IMR-90 (cell line): ENCODE measurements at regions not wholly inside any gene's neighbourhood (a gene's known extent, or its start where the extent isn't known, plus 50 kb on each side); places are given as distances from the start of the nearest gene placed in this dataset.
A peak's percentile ranks its signal among the peaks of the same experiment; 100 is the strongest.

Experiments
- ATAC-seq: fragments of 200-7000 bp; cut with Tn5 transposase; 2 replicates; pipeline ENCODE4 v1.9.1; 2020; ENCODE audit warnings: low read depth, mild to moderate bottlenecking, moderate library complexity
- BruUV-seq: library from RNA; stranded (reverse); fragments of 400-500 nt; replicated peaks from 2 replicates; lab custom pipeline; 2021; lab: Mats Ljungman, UMichigan
- CTCF ChIA-PET: fragments of 300-600 bp; formaldehyde crosslinking; extraction: SDS; loops from one replicate; lab custom pipeline; 2021; ENCODE audit warnings: antibody characterized with exemption; lab: Yijun Ruan, JAX
- POLR2A ChIA-PET: fragments of 300-600 bp; sonication (Branson Sonifier 250); formaldehyde crosslinking; loops from one replicate; lab custom pipeline; 2022; ENCODE audit warnings: antibody characterized with exemption; ENCODE audit not compliant: unreplicated experiment; lab: Charles Lee
- DNase-seq: peaks from one replicate; pipeline ENCODE4 v3.0.0; 2013
- H2AFZ ChIP-seq: replicated peaks from 2 replicates; pipeline ENCODE3; 2013; ENCODE audit warnings: low read length, mild to moderate bottlenecking; ENCODE audit not compliant: poor library complexity
- H2AK5ac ChIP-seq: 2 replicates; pipeline ENCODE4 v1.6.1; 2013; ENCODE audit warnings: low read depth, low read length, inconsistent platforms
- H2AK9ac ChIP-seq: replicated peaks from 2 replicates; pipeline ENCODE3; 2013; ENCODE audit warnings: mild to moderate bottlenecking, low read depth, low read length, moderate library complexity; ENCODE audit not compliant: poor library complexity
- H2BK120ac ChIP-seq: 2 replicates; pipeline ENCODE4 v1.6.1; 2013; ENCODE audit warnings: low read depth, low read length, inconsistent platforms
- H2BK15ac ChIP-seq: 3 replicates; pipeline ENCODE4 v1.6.1; 2013; ENCODE audit warnings: low read depth, low read length, inconsistent platforms
- H2BK20ac ChIP-seq: 2 replicates; pipeline ENCODE4 v1.6.1; 2013; ENCODE audit warnings: low read depth, mild to moderate bottlenecking, inconsistent platforms, low read length, moderate library complexity
- H2BK5ac ChIP-seq: 2 replicates; pipeline ENCODE4 v1.6.1; 2013; ENCODE audit warnings: mild to moderate bottlenecking, low read depth, low read length, inconsistent platforms; ENCODE audit not compliant: poor library complexity, severe bottlenecking
- H3K14ac ChIP-seq: replicated peaks from 2 replicates; pipeline ENCODE4 v1.6.1; 2013; ENCODE audit warnings: low read depth, low read length, inconsistent platforms
- H3K18ac ChIP-seq: 2 replicates; pipeline ENCODE4 v1.6.1; 2013; ENCODE audit warnings: low read depth, low read length, control low read depth
- H3K23ac ChIP-seq: 2 replicates; pipeline ENCODE4 v1.6.1; 2013; ENCODE audit warnings: low read depth, low read length, inconsistent platforms
- H3K27ac ChIP-seq: 2 replicates; pipeline ENCODE4 v1.5.1; 2013; ENCODE audit warnings: mild to moderate bottlenecking, control low read depth, low read length; ENCODE audit not compliant: insufficient read depth
- H3K27me3 ChIP-seq: 2 replicates; pipeline ENCODE4 v1.6.1; 2013; ENCODE audit warnings: low read length; ENCODE audit not compliant: control insufficient read depth, insufficient read depth
- H3K36me3 ChIP-seq: 2 replicates; pipeline ENCODE4 v1.6.1; 2013; ENCODE audit warnings: low read length, mixed read lengths; ENCODE audit not compliant: control insufficient read depth, insufficient read depth
- H3K4ac ChIP-seq: 2 replicates; pipeline ENCODE4 v1.6.1; 2013; ENCODE audit warnings: low read depth, low read length, inconsistent platforms
- H3K4me1 ChIP-seq: 2 replicates; pipeline ENCODE4 v1.6.1; 2013; ENCODE audit warnings: low read length, mixed read lengths; ENCODE audit not compliant: control insufficient read depth, insufficient read depth
- H3K4me2 ChIP-seq: 2 replicates; pipeline ENCODE4 v1.6.1; 2013; ENCODE audit warnings: low read depth, mild to moderate bottlenecking, control low read depth, low read length, moderate library complexity
- H3K4me3 ChIP-seq: 2 replicates; pipeline ENCODE4 v1.5.1; 2013; ENCODE audit warnings: low read depth, mild to moderate bottlenecking, control low read depth, low read length, moderate library complexity; ENCODE audit not compliant: insufficient read depth
- H3K56ac ChIP-seq: 2 replicates; pipeline ENCODE4 v1.6.1; 2013; ENCODE audit warnings: low read length, inconsistent platforms; ENCODE audit not compliant: insufficient read depth; ENCODE audit errors: extremely low read depth
- H3K79me1 ChIP-seq, 2 experiments: 2 replicates each; pipeline ENCODE4 v1.6.1; 2013; ENCODE audit warnings: low read length in 2 of 2, inconsistent platforms in 1 of 2, low read depth in 1 of 2
- H3K9ac ChIP-seq: 2 replicates; pipeline ENCODE4 v1.6.1; 2013; ENCODE audit warnings: low read depth, low read length, control low read depth
- H3K9me1 ChIP-seq: 2 replicates; pipeline ENCODE4 v1.6.1; 2013; ENCODE audit warnings: low read length, inconsistent platforms; ENCODE audit not compliant: insufficient read depth
- H3K9me3 ChIP-seq: 2 replicates; pipeline ENCODE4 v1.6.1; 2013; ENCODE audit warnings: low read length; ENCODE audit not compliant: control insufficient read depth, insufficient read depth
- H4K20me1 ChIP-seq: 2 replicates; pipeline ENCODE4 v1.6.1; 2013; ENCODE audit warnings: low read length, inconsistent platforms; ENCODE audit not compliant: insufficient read depth
- H4K5ac ChIP-seq: 2 replicates; pipeline ENCODE4 v1.6.1; 2013; ENCODE audit warnings: mild to moderate bottlenecking, low read depth, low read length, control low read depth
- H4K8ac ChIP-seq, 2 experiments: 2 replicates each; pipeline ENCODE4 v1.6.1; 2013; ENCODE audit warnings: low read depth in 2 of 2, low read length in 2 of 2, control low read depth in 1 of 2, inconsistent platforms in 1 of 2
- H4K91ac ChIP-seq: 2 replicates; pipeline ENCODE4 v1.6.1; 2013; ENCODE audit warnings: low read depth, low read length, inconsistent platforms; ENCODE audit not compliant: insufficient read depth
- BHLHE40 ChIP-seq: fragments of 150-350 bp; IDR thresholded peaks from 2 replicates; pipeline ENCODE4 v1.6.1; 2016; ENCODE audit warnings: mild to moderate bottlenecking, low read depth, low read length
- CEBPB ChIP-seq: IDR thresholded peaks from 2 replicates; pipeline ENCODE4 v1.6.1; 2012; ENCODE audit warnings: low read depth, low read length, improper control_type of control experiment
- CHD1 ChIP-seq: IDR thresholded peaks from 2 replicates; pipeline ENCODE4 v1.6.1; 2012; ENCODE audit warnings: low read depth, low read length, improper control_type of control experiment
- FOS ChIP-seq: fragments of 150-350 bp; IDR thresholded peaks from 2 replicates; pipeline ENCODE4 v1.6.1; 2016; ENCODE audit warnings: low read depth, low read length
- MAFK ChIP-seq: IDR thresholded peaks from 2 replicates; pipeline ENCODE4 v1.6.1; 2012; ENCODE audit warnings: low read depth, low read length, improper control_type of control experiment
- MXI1 ChIP-seq: IDR thresholded peaks from 2 replicates; pipeline ENCODE4 v1.6.1; 2012; ENCODE audit warnings: low read depth, mild to moderate bottlenecking, low read length, moderate library complexity, borderline replicate concordance
- POLR2A ChIP-seq: IDR thresholded peaks from 2 replicates; pipeline ENCODE4 v1.6.1; 2012; ENCODE audit warnings: mild to moderate bottlenecking, low read depth, low read length
- RAD21 ChIP-seq: IDR thresholded peaks from 2 replicates; pipeline ENCODE4 v1.6.1; 2012; ENCODE audit warnings: low read length, improper control_type of control experiment
- RCOR1 ChIP-seq: IDR thresholded peaks from 2 replicates; pipeline ENCODE4 v1.6.1; 2012; ENCODE audit warnings: mild to moderate bottlenecking, low read length, improper control_type of control experiment; ENCODE audit not compliant: insufficient replicate concordance
- SMC3 ChIP-seq: fragments of 150-350 bp; IDR thresholded peaks from 2 replicates; pipeline ENCODE4 v1.6.1; 2016; ENCODE audit warnings: low read depth, mild to moderate bottlenecking, antibody characterized with exemption, low read length, moderate library complexity
- WGBS, 2 experiments: methylation state at CpG; one replicate each; pipeline versions ENCODE4 v1.1.5 to v1.1.7; 2013; ENCODE audit warnings: missing lambda C conversion rate in 2 of 2; ENCODE audit not compliant: insufficient read length in 1 of 2; ENCODE audit errors: extremely low coverage in 2 of 2; 5-methylcytosine and 5-hydroxymethylcytosine counted together
- dilution Hi-C: fragments of 300-500 bp; cut with HindIII; formaldehyde crosslinking; loops from one replicate; pipeline ENCODE4 v1.14.3; 2018; ENCODE audit warnings: low sequenced_read_pairs; ENCODE audit not compliant: unreplicated experiment
- in situ Hi-C: fragments of 300-500 bp; cut with MboI; formaldehyde crosslinking; loops from 3 replicates; pipeline ENCODE4 v1.14.3; 2019; ENCODE audit warnings: low sequenced_read_pairs, inconsistent platforms, mixed read lengths
- intact Hi-C: fragments of 100-400 bp; cut with micrococcal nuclease; formaldehyde crosslinking; loops from 2 replicates; pipeline ENCODE4 v1.10.0; 2022
- TF ChIP-seq, protein P1 (sequence below): conservative IDR thresholded peaks from 2 replicates; pipeline ENCODE4 v1.5.1; 2012; ENCODE audit warnings: mild to moderate bottlenecking, low read depth, low read length, improper control_type of control experiment
- TF ChIP-seq, protein P2 (sequence below): fragments of 150-350 bp; IDR thresholded peaks from 2 replicates; pipeline ENCODE4 v1.6.1; 2016; ENCODE audit warnings: low read depth, mild to moderate bottlenecking, low read length, moderate library complexity, borderline replicate concordance
- TF ChIP-seq, protein P3 (sequence below): fragments of 150-350 bp; IDR thresholded peaks from 2 replicates; pipeline ENCODE4 v1.6.1; 2017; ENCODE audit warnings: mild to moderate bottlenecking, antibody characterized with exemption, low read length, low read depth

DNA sequence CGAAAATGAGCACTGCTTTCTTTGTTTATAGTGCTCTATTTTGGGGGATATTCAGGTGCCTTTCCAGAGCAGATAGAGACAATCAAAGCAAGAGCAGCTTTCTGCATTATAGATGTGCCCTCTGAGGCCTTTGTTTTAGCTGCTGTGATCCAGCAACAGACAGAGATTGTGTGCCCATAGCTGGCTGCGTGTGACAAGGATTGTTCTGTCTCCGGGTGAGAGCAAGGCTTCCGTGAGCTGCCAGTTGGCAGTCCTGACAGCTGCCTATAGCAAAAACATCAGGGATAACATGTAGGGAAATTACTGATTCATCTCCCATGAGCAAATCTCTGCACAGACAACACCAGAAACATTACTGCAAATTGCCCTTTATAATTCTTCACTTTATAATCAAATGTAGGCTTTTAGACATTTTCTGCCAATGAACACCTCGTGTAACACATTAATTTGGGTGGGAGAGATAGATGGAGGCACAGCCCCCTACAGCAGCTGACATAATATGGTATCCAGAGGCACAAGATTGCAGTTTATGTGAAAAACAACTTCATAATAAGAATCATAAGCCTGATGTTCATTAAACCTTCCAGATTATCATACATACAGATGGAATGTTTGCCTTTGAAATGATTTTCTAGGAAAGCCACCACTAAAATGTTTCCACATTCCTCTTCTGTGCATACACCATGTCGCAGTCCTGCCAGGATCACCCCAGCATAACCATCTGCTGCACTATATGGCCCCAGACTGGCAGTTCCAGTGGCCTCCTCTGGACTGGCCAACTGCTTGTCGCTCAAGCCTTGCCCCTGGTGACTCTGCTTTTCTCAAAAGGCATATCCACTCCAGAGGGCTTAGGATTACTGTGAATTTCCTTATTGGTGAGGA, 131.2 kb downstream of the TRIB2 start:
- no peak overlapping the region for H3K56ac ChIP-seq
- no peak overlapping the region for H3K4me2 ChIP-seq
- H3K4me3 ChIP-seq: no peak overlapping the region
- peaks cover 3% of the 10 kb centered on the region; the same call in 1 of the 2 replicates for H3K4me1 ChIP-seq
- no peak overlapping the region for H3K23ac ChIP-seq
- ATAC-seq (peak; percentile 51), DNase-seq (no peak)
- no TSS peak for BruUV-seq
- no peak overlapping the region for H3K4ac ChIP-seq
- no peak overlapping the region for H4K91ac ChIP-seq
- in situ Hi-C loops: no loop called here
- H2BK20ac ChIP-seq: no peak overlapping the region
- no peak overlapping the region for H2AFZ ChIP-seq
- H3K18ac ChIP-seq: no peak overlapping the region
- no CpG with 5 or more reads among the region's 7 CpGs for WGBS, 2 experiments
- ChIA-PET POLR2A (no interaction called here), CTCF (no interaction called here)
- no peaks in the 10 kb centered on the region for H3K27me3 ChIP-seq
- no peak overlapping the region for H4K5ac ChIP-seq
- no peak overlapping the region for H2AK9ac ChIP-seq
- no peak overlapping the region; the same call in 2 of the 3 replicates for H2BK15ac ChIP-seq
- no peak overlapping the region for H3K9ac ChIP-seq
- no peak overlapping the region for H2AK5ac ChIP-seq
- no peak overlapping the region for H2BK5ac ChIP-seq
- H3K27ac ChIP-seq: no peak overlapping the region
- TF ChIP-seq, protein P1, sequence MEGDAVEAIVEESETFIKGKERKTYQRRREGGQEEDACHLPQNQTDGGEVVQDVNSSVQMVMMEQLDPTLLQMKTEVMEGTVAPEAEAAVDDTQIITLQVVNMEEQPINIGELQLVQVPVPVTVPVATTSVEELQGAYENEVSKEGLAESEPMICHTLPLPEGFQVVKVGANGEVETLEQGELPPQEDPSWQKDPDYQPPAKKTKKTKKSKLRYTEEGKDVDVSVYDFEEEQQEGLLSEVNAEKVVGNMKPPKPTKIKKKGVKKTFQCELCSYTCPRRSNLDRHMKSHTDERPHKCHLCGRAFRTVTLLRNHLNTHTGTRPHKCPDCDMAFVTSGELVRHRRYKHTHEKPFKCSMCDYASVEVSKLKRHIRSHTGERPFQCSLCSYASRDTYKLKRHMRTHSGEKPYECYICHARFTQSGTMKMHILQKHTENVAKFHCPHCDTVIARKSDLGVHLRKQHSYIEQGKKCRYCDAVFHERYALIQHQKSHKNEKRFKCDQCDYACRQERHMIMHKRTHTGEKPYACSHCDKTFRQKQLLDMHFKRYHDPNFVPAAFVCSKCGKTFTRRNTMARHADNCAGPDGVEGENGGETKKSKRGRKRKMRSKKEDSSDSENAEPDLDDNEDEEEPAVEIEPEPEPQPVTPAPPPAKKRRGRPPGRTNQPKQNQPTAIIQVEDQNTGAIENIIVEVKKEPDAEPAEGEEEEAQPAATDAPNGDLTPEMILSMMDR: no peak
- TF ChIP-seq MXI1: no peak
- no peak for TF ChIP-seq SMC3
- TF ChIP-seq CHD1: no peak
- TF ChIP-seq, protein P2, sequence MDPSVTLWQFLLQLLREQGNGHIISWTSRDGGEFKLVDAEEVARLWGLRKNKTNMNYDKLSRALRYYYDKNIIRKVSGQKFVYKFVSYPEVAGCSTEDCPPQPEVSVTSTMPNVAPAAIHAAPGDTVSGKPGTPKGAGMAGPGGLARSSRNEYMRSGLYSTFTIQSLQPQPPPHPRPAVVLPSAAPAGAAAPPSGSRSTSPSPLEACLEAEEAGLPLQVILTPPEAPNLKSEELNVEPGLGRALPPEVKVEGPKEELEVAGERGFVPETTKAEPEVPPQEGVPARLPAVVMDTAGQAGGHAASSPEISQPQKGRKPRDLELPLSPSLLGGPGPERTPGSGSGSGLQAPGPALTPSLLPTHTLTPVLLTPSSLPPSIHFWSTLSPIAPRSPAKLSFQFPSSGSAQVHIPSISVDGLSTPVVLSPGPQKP: no peak
- no peak for TF ChIP-seq MAFK
- TF ChIP-seq FOS: no peak
- TF ChIP-seq RAD21: no peak
- TF ChIP-seq BHLHE40: no peak
- TF ChIP-seq CEBPB: no peak
- TF ChIP-seq, protein P3, sequence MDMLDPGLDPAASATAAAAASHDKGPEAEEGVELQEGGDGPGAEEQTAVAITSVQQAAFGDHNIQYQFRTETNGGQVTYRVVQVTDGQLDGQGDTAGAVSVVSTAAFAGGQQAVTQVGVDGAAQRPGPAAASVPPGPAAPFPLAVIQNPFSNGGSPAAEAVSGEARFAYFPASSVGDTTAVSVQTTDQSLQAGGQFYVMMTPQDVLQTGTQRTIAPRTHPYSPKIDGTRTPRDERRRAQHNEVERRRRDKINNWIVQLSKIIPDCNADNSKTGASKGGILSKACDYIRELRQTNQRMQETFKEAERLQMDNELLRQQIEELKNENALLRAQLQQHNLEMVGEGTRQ: no peak
- no peak for TF ChIP-seq POLR2A
- TF ChIP-seq RCOR1: no peak
- H4K20me1 ChIP-seq: no peaks in the 10 kb centered on the region
- dilution Hi-C loops: no loop called here
- H3K9me3 ChIP-seq: no peaks in the 10 kb centered on the region
- H2BK120ac ChIP-seq: no peak overlapping the region
- no peaks in the 10 kb centered on the region for H3K79me1 ChIP-seq
- H3K36me3 ChIP-seq: no peaks in the 10 kb centered on the region
- no peak overlapping the region for H4K8ac ChIP-seq
- no peak overlapping the region for H3K14ac ChIP-seq
- intact Hi-C loops: no loop called here
- H3K9me1 ChIP-seq: 0 out of 2 replicates have a peak, but pooled peaks cover 2% of the 10 kb centered on the region
